Tibial artery (tissue), 4 donors: ENCODE measurements at regions not wholly inside any gene's neighbourhood (a gene's known extent, or its start where the extent isn't known, plus 50 kb on each side); places are given as distances from the start of the nearest gene placed in this dataset.

Experiments
- DNase-seq, 2 donors: peaks; one replicate each; pipeline ENCODE4 v3.0.0-alpha.2; 2019
- H3K27ac ChIP-seq, 2 donors: fragments of 200-600 bp; sonication (generic) in 1 of 2; 1 replicate in 1 of 2; 2 replicates in 1 of 2; pipeline ENCODE4 v1.5.1; 2018 to 2019; ENCODE audit warnings: mild to moderate bottlenecking in 1 of 2
- H3K27me3 ChIP-seq, 2 donors: fragments of 200-600 bp; sonication (generic) in 1 of 2; one replicate each; pipeline versions ENCODE4 v1.5.1 to v1.6.0; 2016 to 2019
- H3K36me3 ChIP-seq, 3 donors: fragments of 200-600 bp; sonication (generic) in 2 of 3; one replicate each; pipeline ENCODE4 v1.5.1; 2016 to 2019; ENCODE audit warnings: mild to moderate bottlenecking in 2 of 3
- H3K4me1 ChIP-seq, 4 donors: fragments of 200-600 bp; sonication (generic) in 2 of 4; 1 replicate in 3 of 4; 2 replicates in 1 of 4; pipeline ENCODE4 v1.5.1; 2016 to 2019
- H3K4me3 ChIP-seq, 2 donors: fragments of 200-600 bp; sonication (generic) in 1 of 2; 1 replicate in 1 of 2; 2 replicates in 1 of 2; pipeline ENCODE4 v1.5.1; 2018 to 2019; ENCODE audit warnings: mild to moderate bottlenecking in 2 of 2
- H3K9me3 ChIP-seq, 3 donors: fragments of 200-600 bp; sonication (generic) in 1 of 3; one replicate each; pipeline ENCODE4 v1.5.1; 2016 to 2019
- CTCF ChIP-seq, 2 experiments: fragments of 200-600 bp in 1 of 2; fragments of 450-650 bp in 1 of 2; IDR thresholded peaks; one replicate each; pipeline ENCODE4 v1.5.1; 2017 to 2019; ENCODE audit warnings: antibody characterized with exemption in 2 of 2, mild to moderate bottlenecking in 1 of 2, moderate library complexity in 1 of 2
- intact Hi-C: fragments of 100-400 bp; cut with DNase I; formaldehyde crosslinking; loops from one replicate; pipeline ENCODE4 v1.15.0; 2023; ENCODE audit warnings: low total_unique reads

GRCh38 chr5:145441228-145441627 is 393.9 kb downstream of the PRELID2 start:
- Histone ChIP-seq H3K27me3 (no peaks in the 10 kb centered on the region), H3K27ac (no peak overlapping the region), H3K4me3 (no peak overlapping the region), H3K4me1 (no peaks in the 10 kb centered on the region), H3K9me3 (no peaks in the 10 kb centered on the region), H3K36me3 (peaks cover 0 to 15% (median 0%) of the 10 kb centered on the region in 3 donors)
- no peak for TF ChIP-seq CTCF (IDR thresholded peaks at IDR 0.05)
- intact Hi-C loops: no loop called here
- no peak for DNase-seq

GRCh38 chr5:145437627-145438026 is 397.5 kb downstream of the PRELID2 start:
- no peaks in the 10 kb centered on the region for H3K27me3 ChIP-seq
- H3K36me3 ChIP-seq: peaks cover 0 to 15% (median 0%) of the 10 kb centered on the region in 3 donors
- TF ChIP-seq CTCF (IDR thresholded peaks at IDR 0.05): no peak
- H3K27ac ChIP-seq: no peak overlapping the region
- intact Hi-C loops: no loop called here
- H3K9me3 ChIP-seq: no peaks in the 10 kb centered on the region
- H3K4me1 ChIP-seq: no peaks in the 10 kb centered on the region
- no peak for DNase-seq
- H3K4me3 ChIP-seq: no peak overlapping the region

GRCh38 chr5:145433077-145433476 is 402.1 kb downstream of the PRELID2 start:
- intact Hi-C loops: no loop called here
- Histone ChIP-seq H3K4me3 (no peak overlapping the region), H3K4me1 (no peaks in the 10 kb centered on the region), H3K9me3 (no peaks in the 10 kb centered on the region), H3K27me3 (no peaks in the 10 kb centered on the region), H3K27ac (no peak overlapping the region), H3K36me3 (peaks cover 0 to 6% (median 0%) of the 10 kb centered on the region in 3 donors)
- no peak for DNase-seq
- TF ChIP-seq CTCF (IDR thresholded peaks at IDR 0.05): no peak

GRCh38 chr5:145429170-145429569 is 406.0 kb downstream of the PRELID2 start:
- Histone ChIP-seq H3K27me3 (no peaks in the 10 kb centered on the region), H3K9me3 (no peaks in the 10 kb centered on the region), H3K27ac (no peak overlapping the region), H3K4me1 (no peaks in the 10 kb centered on the region), H3K36me3 (no peaks in the 10 kb centered on the region), H3K4me3 (no peak overlapping the region)
- no peak for DNase-seq
- no peak for TF ChIP-seq CTCF (IDR thresholded peaks at IDR 0.05)
- intact Hi-C loops: no loop called here

- no peak overlapping the region for H3K4me3 ChIP-seq
- H3K27ac ChIP-seq: no peak overlapping the region
- intact Hi-C loops: no loop called here
- no peaks in the 10 kb centered on the region for H3K27me3 ChIP-seq
- no peaks in the 10 kb centered on the region for H3K4me1 ChIP-seq
- peaks cover 0 to 39% (median 22%) of the 10 kb centered on the region in 3 donors for H3K9me3 ChIP-seq
- no peak for TF ChIP-seq CTCF (IDR thresholded peaks at IDR 0.05)
- DNase-seq: no peak
- peaks cover 0 to 3% (median 0%) of the 10 kb centered on the region in 3 donors for H3K36me3 ChIP-seq
Observed at GRCh38 chr5:145408048-145408341, 427.1 kb downstream of the PRELID2 start.
